ENCODE measurements at regions not wholly inside any gene's neighbourhood (a gene's known extent, or its start where the extent isn't known, plus 50 kb on each side); places are given as distances from the start of the nearest gene placed in this dataset.

DNA sequence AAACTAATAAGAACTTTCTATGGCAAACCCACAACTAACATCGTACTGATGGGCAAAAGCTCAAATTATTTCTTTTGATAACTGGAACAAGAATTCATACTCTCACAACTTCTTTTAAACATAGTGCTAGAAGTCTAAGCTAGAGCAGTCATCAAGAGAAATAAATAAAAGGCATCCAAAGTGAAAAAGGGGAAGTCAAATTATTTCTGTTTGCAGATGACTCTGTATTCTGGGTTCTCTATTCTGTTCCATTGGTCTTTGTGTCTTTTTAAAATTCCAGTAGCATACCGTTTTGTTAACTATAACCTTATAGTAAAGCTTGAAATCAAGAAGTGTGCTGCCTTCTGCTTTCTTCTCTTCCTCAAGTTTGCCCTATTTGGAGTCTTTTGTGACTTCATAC is 1215.9 kb downstream of the UQCRFS1 start:
- H3K9me3 Mint-ChIP-seq (ENCODE audit: unreplicated experiment) = peaks cover 39% of the 10 kb centered on the region
- H3K36me3 Mint-ChIP-seq (ENCODE audit: insufficient read depth, unreplicated experiment) = no peaks in the 10 kb centered on the region
- no peak overlapping the region for H3K4me3 Mint-ChIP-seq (ENCODE audit: unreplicated experiment)
- TF ChIP-seq, protein P1, sequence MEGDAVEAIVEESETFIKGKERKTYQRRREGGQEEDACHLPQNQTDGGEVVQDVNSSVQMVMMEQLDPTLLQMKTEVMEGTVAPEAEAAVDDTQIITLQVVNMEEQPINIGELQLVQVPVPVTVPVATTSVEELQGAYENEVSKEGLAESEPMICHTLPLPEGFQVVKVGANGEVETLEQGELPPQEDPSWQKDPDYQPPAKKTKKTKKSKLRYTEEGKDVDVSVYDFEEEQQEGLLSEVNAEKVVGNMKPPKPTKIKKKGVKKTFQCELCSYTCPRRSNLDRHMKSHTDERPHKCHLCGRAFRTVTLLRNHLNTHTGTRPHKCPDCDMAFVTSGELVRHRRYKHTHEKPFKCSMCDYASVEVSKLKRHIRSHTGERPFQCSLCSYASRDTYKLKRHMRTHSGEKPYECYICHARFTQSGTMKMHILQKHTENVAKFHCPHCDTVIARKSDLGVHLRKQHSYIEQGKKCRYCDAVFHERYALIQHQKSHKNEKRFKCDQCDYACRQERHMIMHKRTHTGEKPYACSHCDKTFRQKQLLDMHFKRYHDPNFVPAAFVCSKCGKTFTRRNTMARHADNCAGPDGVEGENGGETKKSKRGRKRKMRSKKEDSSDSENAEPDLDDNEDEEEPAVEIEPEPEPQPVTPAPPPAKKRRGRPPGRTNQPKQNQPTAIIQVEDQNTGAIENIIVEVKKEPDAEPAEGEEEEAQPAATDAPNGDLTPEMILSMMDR (IDR thresholded peaks at IDR 0.05; ENCODE audit: unreplicated experiment) = no peak
- ChIA-PET POLR2A (no interaction called here), CTCF (no interaction called here)
- H3K4me1 Mint-ChIP-seq (ENCODE audit: insufficient read depth, unreplicated experiment) = no peaks in the 10 kb centered on the region
- H3K27me3 Mint-ChIP-seq (ENCODE audit: insufficient read depth, unreplicated experiment) = no peaks in the 10 kb centered on the region
- intact Hi-C loops (cut with micrococcal nuclease) = no loop called here
- no TSS peak for BruUV-seq (replicated peaks)
- H3K27ac Mint-ChIP-seq (ENCODE audit: low read depth, unreplicated experiment) = no peak overlapping the region
- DNase-seq (ENCODE audit: unreplicated experiment) = no peak

DNA sequence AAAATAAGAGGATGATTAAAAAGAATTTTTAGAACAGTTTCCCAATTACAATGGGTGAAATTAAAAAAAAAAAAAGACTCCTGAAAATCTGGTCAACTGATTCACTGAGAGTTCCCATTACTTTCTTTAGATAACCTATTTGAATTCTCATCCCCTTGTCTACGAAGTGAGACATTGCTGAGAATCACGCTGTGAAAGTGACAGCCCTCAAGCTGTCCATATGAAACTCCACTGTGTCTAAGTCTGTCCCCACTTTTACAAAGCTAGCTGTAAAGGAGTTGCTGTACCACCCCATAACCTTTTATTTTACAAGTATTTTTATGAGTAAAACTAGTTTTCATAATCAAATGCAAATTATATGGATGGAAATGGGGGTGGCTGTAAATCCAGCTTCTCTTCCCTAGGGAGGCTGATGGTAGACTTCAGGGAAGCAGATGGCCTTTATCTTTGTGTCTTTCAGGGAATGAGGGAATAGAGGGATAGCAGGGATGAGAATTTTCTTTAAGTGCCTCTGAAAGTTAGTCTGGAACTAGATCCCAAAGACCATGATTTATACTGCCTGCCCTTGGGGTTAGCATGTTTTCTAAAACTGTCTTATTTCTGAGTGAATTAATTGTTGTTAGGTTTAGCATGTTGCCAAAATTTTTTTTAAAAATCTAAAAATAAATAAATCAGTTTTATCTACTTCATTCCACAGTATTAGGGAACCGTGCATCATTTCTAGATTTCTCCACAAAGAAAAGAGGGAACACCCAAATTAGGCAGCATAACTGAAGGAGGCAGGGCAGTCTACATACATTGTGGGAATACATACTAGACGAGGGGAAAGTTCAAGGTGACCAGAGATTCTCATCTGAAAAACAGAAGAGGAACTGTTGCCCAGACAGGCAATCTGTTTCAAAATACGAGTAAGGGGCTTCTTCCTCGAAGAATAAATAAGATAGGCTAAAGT is 1219.1 kb downstream of the UQCRFS1 start:
- no peaks in the 10 kb centered on the region for H3K36me3 Mint-ChIP-seq (ENCODE audit: insufficient read depth, unreplicated experiment)
- CTCF ChIA-PET = no interaction called here
- H3K4me1 Mint-ChIP-seq (ENCODE audit: insufficient read depth, unreplicated experiment) = no peaks in the 10 kb centered on the region
- H3K27ac Mint-ChIP-seq (ENCODE audit: low read depth, unreplicated experiment) = no peak overlapping the region
- H3K9me3 Mint-ChIP-seq (ENCODE audit: unreplicated experiment) = peaks cover 32% of the 10 kb centered on the region
- TF ChIP-seq, protein P1 (IDR thresholded peaks at IDR 0.05; ENCODE audit: unreplicated experiment) = no peak
- POLR2A ChIA-PET = no interaction called here
- DNase-seq (ENCODE audit: unreplicated experiment) = no peak
- intact Hi-C loops (cut with micrococcal nuclease) = no loop called here
- H3K4me3 Mint-ChIP-seq (ENCODE audit: unreplicated experiment) = no peak overlapping the region
- no peaks in the 10 kb centered on the region for H3K27me3 Mint-ChIP-seq (ENCODE audit: insufficient read depth, unreplicated experiment)
- no TSS peak for BruUV-seq (replicated peaks)

DNA sequence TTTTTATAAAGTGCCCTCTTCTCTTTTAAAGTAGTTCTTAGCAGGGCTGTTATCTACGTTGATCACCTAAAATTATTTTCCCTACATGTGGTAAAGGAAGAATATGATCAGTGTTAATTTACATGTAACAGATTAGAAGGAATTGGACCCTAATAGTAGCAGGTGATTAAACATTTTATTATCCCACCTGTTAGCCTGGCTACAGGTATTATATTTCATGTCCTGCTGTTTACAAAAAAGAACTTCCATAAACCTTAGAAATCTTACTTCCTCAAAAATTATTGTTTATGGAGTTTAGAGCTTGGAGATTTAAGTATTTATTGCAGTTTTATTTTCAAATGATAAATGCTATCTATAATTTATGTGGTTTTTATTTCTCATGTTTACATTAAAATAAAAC is 1226.7 kb downstream of the UQCRFS1 start:
- no peaks in the 10 kb centered on the region for H3K27me3 Mint-ChIP-seq (ENCODE audit: insufficient read depth, unreplicated experiment)
- POLR2A ChIA-PET = no interaction called here
- intact Hi-C loops (cut with micrococcal nuclease) = no loop called here

DNA sequence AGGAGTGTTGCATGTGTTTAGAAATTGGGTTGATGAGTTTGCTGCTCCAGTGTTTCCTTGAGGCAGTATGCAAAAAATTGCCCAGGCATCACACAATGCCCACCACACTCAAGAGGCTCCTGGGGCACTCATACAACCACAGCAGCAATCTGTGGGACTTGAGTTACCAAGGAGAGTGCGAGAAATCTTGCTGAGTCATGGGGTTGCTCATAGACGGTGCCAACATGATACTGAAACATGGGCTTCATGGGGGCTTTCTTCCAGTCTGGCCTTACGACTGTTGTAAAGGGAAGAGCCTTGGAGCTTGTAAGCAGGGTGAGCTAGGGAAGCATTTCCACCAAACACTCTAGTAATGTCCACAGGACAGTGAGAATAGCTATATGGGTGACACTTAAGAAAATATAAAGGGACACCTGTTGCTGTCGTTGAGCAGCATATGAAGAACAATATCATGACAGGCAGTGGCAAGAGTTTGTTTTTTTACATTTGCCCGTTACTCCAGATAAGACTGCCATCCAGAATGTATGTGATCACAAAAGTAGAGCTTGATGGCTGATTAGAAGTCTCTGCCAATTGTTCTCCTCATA is 1237.4 kb downstream of the UQCRFS1 start:
- intact Hi-C loops (cut with micrococcal nuclease) = no loop called here
- POLR2A ChIA-PET = no interaction called here
- Mint-ChIP-seq H3K4me3 (ENCODE audit: unreplicated experiment) (no peak overlapping the region), H3K36me3 (ENCODE audit: insufficient read depth, unreplicated experiment) (no peaks in the 10 kb centered on the region), H3K27ac (ENCODE audit: low read depth, unreplicated experiment) (no peak overlapping the region), H3K9me3 (ENCODE audit: unreplicated experiment) (peaks cover 46% of the 10 kb centered on the region), H3K4me1 (ENCODE audit: insufficient read depth, unreplicated experiment) (no peaks in the 10 kb centered on the region), H3K27me3 (ENCODE audit: insufficient read depth, unreplicated experiment) (no peaks in the 10 kb centered on the region)
- TF ChIP-seq, protein P1 (IDR thresholded peaks at IDR 0.05; ENCODE audit: unreplicated experiment) = no peak
- no TSS peak for BruUV-seq (replicated peaks)
- CTCF ChIA-PET = interaction anchor here (0.7 to 1.2 kb wide), 3 partner anchors 9 to 1619 kb away, joined by 3 to 5 read pairs (median 3); no protein-coding TSS in a partner anchor
- no peak for DNase-seq (ENCODE audit: unreplicated experiment)

More for the DNA sequence above, 1226.7 kb downstream of the UQCRFS1 start:
- DNase-seq (ENCODE audit: unreplicated experiment) = no peak
- Mint-ChIP-seq H3K4me3 (ENCODE audit: unreplicated experiment) (no peak overlapping the region), H3K9me3 (ENCODE audit: unreplicated experiment) (peaks cover 16% of the 10 kb centered on the region), H3K4me1 (ENCODE audit: insufficient read depth, unreplicated experiment) (no peaks in the 10 kb centered on the region), H3K27ac (ENCODE audit: low read depth, unreplicated experiment) (no peak overlapping the region), H3K36me3 (ENCODE audit: insufficient read depth, unreplicated experiment) (no peaks in the 10 kb centered on the region)
- CTCF ChIA-PET = interaction anchor here (1.0 kb wide), 1 partner anchor 14 kb away, joined by 3 read pairs; no protein-coding TSS in a partner anchor
- TF ChIP-seq, protein P1 (IDR thresholded peaks at IDR 0.05; ENCODE audit: unreplicated experiment) = no peak
- no TSS peak for BruUV-seq (replicated peaks)
